ENCODE measurements at regions not wholly inside any gene's neighbourhood (a gene's known extent, or its start where the extent isn't known, plus 50 kb on each side); places are given as distances from the start of the nearest gene placed in this dataset.
"Not testable (repeated sequence)": the region's sequence is repeated elsewhere in the genome, so short reads cannot be mapped to it uniquely, and the experiment has no call there.

GRCh38 chr15:35994876-35995275 is 448.9 kb upstream of the DPH6 start:
- no peak for ATAC-seq

GRCh38 chr15:35998663-35999602 is 453.0 kb upstream of the DPH6 start:
- ATAC-seq, result no peak

GRCh38 chr15:36004891-36005490 is 459.0 kb upstream of the DPH6 start:
- no peak for ATAC-seq

- ATAC-seq, result peak; percentile 61
Observed at GRCh38 chr15:36005542-36005941, 459.6 kb upstream of the DPH6 start.

- no peak for ATAC-seq
Observed at GRCh38 chr15:36007699-36008098, 461.7 kb upstream of the DPH6 start.

GRCh38 chr15:36008719-36009118 is 462.8 kb upstream of the DPH6 start:
- ATAC-seq, result no peak

- no peak for ATAC-seq
Observed at GRCh38 chr15:36024031-36024688, 478.2 kb upstream of the DPH6 start.

GRCh38 chr15:36026627-36027283 is 480.8 kb upstream of the DPH6 start:
- no peak for ATAC-seq

GRCh38 chr15:36029606-36030210 is 483.7 kb upstream of the DPH6 start:
- no peak for ATAC-seq

GRCh38 chr15:36039996-36040572 is 494.1 kb upstream of the DPH6 start:
- no peak for ATAC-seq

- not testable (repeated sequence) for ATAC-seq
Observed at GRCh38 chr15:36047018-36047716, 501.2 kb upstream of the DPH6 start.

GRCh38 chr15:36050899-36051298 is 504.9 kb upstream of the DPH6 start:
- ATAC-seq, result no peak

GRCh38 chr15:36052641-36053040 is 506.7 kb upstream of the DPH6 start:
- ATAC-seq, result not testable (repeated sequence)

- no peak for ATAC-seq
Observed at GRCh38 chr15:36053746-36054145, 507.8 kb upstream of the DPH6 start.

- ATAC-seq, result no peak
Observed at GRCh38 chr15:36059596-36059995, 513.6 kb upstream of the DPH6 start.

GRCh38 chr15:36062357-36062756 is 516.4 kb upstream of the DPH6 start:
- ATAC-seq, result no peak

- ATAC-seq, result peak; percentile 51
Observed at GRCh38 chr15:36066757-36067156, 512.7 kb upstream of the CDIN1 start.

- ATAC-seq, result no peak
Observed at GRCh38 chr15:36067483-36068274, 511.7 kb upstream of the CDIN1 start.

- no peak for ATAC-seq
Observed at GRCh38 chr15:36075333-36075732, 504.1 kb upstream of the CDIN1 start.

- no peak for ATAC-seq
Observed at GRCh38 chr15:36079021-36079420, 500.4 kb upstream of the CDIN1 start.

GRCh38 chr15:36080759-36081158 is 498.7 kb upstream of the CDIN1 start:
- peak; percentile 53 for ATAC-seq

Data from esophagus mucosa (tissue), 1 donor.